Adrenal gland (tissue), 9 donors: ENCODE measurements at regions not wholly inside any gene's neighbourhood (a gene's known extent, or its start where the extent isn't known, plus 50 kb on each side); places are given as distances from the start of the nearest gene placed in this dataset.

Experiments used
- DNase-seq, 7 donors: peaks; one replicate each; pipeline ENCODE4 v3.0.0-alpha.2; 2019 to 2020
- H3K27ac ChIP-seq, 5 donors: fragments of 200-600 bp; sonication (generic) in 4 of 5; 1 replicate in 3 of 5; 2 replicates in 2 of 5; pipeline versions ENCODE4 v1.5.1 to v1.8.0; 2016 to 2020; ENCODE audit warnings: mild to moderate bottlenecking in 1 of 5
- H3K27me3 ChIP-seq: fragments of 200-600 bp; 2 replicates; pipeline ENCODE4 v1.8.0; 2021
- H3K36me3 ChIP-seq, 2 donors: fragments of 200-600 bp; replicated peaks in 1 of 2; 1 replicate in 1 of 2; 2 replicates in 1 of 2; pipeline versions ENCODE4 v1.5.1 to v1.8.0; 2018 to 2022
- H3K4me1 ChIP-seq, 2 donors: fragments of 200-600 bp; replicated peaks in 1 of 2; 1 replicate in 1 of 2; 2 replicates in 1 of 2; pipeline versions ENCODE4 v1.5.1 to v1.8.0; 2018 to 2021
- H3K4me3 ChIP-seq, 4 donors: fragments of 200-600 bp; sonication (generic) in 3 of 4; one replicate each; pipeline ENCODE4 v1.5.1; 2016 to 2018
- H3K9me3 ChIP-seq, 3 donors: fragments of 200-600 bp; sonication (generic) in 1 of 3; replicated peaks in 1 of 3; 1 replicate in 2 of 3; 2 replicates in 1 of 3; pipeline versions ENCODE4 v1.5.1 to v1.8.0; 2016 to 2021
- POLR2A ChIP-seq, 2 donors: fragments of 450-650 bp; IDR thresholded peaks; one replicate each; pipeline ENCODE4 v1.6.1; 2017; ENCODE audit warnings: antibody characterized with exemption in 2 of 2, mild to moderate bottlenecking in 2 of 2, moderate library complexity in 1 of 2
- WGBS, 4 donors: extraction: QIAGEN DNeasy Blood & Tissue Kit in 2 of 4; methylation state at CpG; one replicate each; pipeline versions ENCODE4 v1.1.5 to v1.1.7; 2013 to 2017; 5-methylcytosine and 5-hydroxymethylcytosine counted together
- intact Hi-C, 2 donors: fragments of 100-400 bp; cut with DNase I; formaldehyde crosslinking; loops; one replicate each; pipeline versions ENCODE4 v1.14.1 to v1.15.0; 2022 to 2023
- TF ChIP-seq, protein P1 (sequence below), 6 experiments: fragments of 450-650 bp in 4 of 6; fragments of 200-600 bp in 2 of 6; sonication (generic) in 1 of 6; IDR thresholded peaks; 1 replicate in 5 of 6; 2 replicates in 1 of 6; pipeline versions ENCODE4 v1.5.1 to v1.8.0; 2016 to 2021; ENCODE audit warnings: antibody characterized with exemption in 6 of 6, mild to moderate bottlenecking in 2 of 6, moderate library complexity in 1 of 6
- donor health status: healthy with polysubstance abuse.
- donor health status: Bipolar disorder and iron deficiency.
- donor health status: DM: yes; HTN: yes; CAD: no.
- donor health status: DM: no; HTN: no; CAD: no.
- donor health status: DM: no; HTN: no; CAD: no.

DNA sequence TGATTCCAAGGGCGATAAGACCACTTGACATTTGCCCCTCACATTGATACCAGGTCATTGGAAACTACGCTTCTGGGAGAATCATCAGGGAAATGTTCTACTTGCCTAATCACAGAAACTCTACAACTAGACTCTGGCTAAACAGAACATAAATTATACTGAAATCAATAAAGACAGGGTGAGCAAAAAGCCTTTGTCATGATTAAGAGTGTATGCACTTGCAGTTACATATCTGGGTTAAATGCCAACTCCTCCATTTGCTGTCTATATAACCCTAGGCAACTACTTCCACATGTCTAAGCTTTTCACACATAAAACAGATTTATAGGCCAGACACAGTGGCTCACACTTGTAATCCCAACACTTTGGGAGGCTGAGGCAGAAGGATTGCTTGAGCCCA is 125.7 kb downstream of the PHLDA1 start:
- no peak for TF ChIP-seq POLR2A (IDR thresholded peaks at IDR 0.05)
- TF ChIP-seq, protein P1, sequence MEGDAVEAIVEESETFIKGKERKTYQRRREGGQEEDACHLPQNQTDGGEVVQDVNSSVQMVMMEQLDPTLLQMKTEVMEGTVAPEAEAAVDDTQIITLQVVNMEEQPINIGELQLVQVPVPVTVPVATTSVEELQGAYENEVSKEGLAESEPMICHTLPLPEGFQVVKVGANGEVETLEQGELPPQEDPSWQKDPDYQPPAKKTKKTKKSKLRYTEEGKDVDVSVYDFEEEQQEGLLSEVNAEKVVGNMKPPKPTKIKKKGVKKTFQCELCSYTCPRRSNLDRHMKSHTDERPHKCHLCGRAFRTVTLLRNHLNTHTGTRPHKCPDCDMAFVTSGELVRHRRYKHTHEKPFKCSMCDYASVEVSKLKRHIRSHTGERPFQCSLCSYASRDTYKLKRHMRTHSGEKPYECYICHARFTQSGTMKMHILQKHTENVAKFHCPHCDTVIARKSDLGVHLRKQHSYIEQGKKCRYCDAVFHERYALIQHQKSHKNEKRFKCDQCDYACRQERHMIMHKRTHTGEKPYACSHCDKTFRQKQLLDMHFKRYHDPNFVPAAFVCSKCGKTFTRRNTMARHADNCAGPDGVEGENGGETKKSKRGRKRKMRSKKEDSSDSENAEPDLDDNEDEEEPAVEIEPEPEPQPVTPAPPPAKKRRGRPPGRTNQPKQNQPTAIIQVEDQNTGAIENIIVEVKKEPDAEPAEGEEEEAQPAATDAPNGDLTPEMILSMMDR (IDR thresholded peaks at IDR 0.05) = no peak
- Histone ChIP-seq H3K9me3 (no peaks in the 10 kb centered on the region), H3K4me3 (no peak overlapping the region), H3K27ac (no peak overlapping the region), H3K4me1 (peaks cover 17 to 23% of the 10 kb centered on the region in 2 donors), H3K27me3 (no peaks in the 10 kb centered on the region), H3K36me3 (no peaks in the 10 kb centered on the region)
- 92 to 96% (median 95%) methylated on average over 2 of the region's 2 CpGs for WGBS, 4 donors
- DNase-seq = no peak
- intact Hi-C loops = no loop called here

DNA sequence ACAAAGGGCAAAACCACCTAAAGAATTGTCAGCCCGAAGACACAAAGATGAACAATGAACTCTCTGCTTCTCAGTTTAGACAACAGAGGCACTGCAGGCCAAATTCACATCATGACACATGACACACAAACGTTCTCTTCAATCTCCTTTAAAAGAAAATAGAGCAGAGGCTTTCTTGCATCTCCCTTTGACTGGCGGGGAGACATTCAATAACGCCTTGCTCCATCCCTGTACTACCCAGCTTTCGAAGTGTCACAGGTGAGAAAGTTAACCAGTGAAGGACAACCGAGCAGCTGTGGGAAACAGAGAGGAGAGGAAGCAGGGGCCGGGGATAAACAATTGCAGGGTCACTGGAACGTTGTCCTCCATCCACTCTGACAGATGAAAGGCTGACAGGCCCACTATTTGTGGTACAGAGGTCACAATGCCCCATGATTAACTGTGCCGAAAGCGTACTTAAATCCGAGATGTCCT is 130.8 kb downstream of the PHLDA1 start:
- H3K9me3 ChIP-seq = no peaks in the 10 kb centered on the region
- no peaks in the 10 kb centered on the region for H3K36me3 ChIP-seq
- TF ChIP-seq, protein P1 (IDR thresholded peaks at IDR 0.05) = no peak
- TF ChIP-seq POLR2A (IDR thresholded peaks at IDR 0.05) = no peak
- no peak overlapping the region for H3K4me3 ChIP-seq
- H3K4me1 ChIP-seq = no peaks in the 10 kb centered on the region
- no peaks in the 10 kb centered on the region for H3K27me3 ChIP-seq
- DNase-seq = no peak
- H3K27ac ChIP-seq = no peak overlapping the region
- WGBS, 4 donors = 73 to 79% (median 75%) methylated on average over 11 of the region's 11 CpGs
- intact Hi-C loops = no loop called here

DNA sequence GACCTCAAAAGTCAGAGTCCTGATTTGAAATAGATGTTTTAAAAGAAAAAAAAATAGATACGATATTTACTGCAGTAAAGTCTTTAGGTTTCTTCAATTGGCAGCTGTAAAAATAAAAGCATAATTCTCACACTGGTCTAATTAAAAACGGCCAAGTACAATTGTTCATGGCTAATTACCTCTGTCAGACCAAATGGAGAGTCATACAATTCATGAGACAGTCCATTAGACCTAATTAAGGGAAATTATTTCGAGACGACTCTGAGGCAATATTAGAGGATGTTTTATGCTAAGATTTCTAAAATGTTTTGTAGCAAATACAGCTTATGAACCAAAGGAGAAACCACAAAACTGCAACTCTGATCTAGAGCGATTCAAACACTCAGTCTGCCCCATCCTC is 131.3 kb downstream of the PHLDA1 start:
- Histone ChIP-seq H3K4me1 (no peaks in the 10 kb centered on the region), H3K9me3 (no peaks in the 10 kb centered on the region), H3K27me3 (no peaks in the 10 kb centered on the region), H3K36me3 (no peaks in the 10 kb centered on the region), H3K27ac (no peak overlapping the region), H3K4me3 (no peak overlapping the region)
- TF ChIP-seq POLR2A (IDR thresholded peaks at IDR 0.05) = no peak
- TF ChIP-seq, protein P1 (IDR thresholded peaks at IDR 0.05) = no peak
- intact Hi-C loops = no loop called here
- DNase-seq = no peak
- 79% methylated on average over 5 of the region's 5 CpGs for WGBS, 4 donors

DNA sequence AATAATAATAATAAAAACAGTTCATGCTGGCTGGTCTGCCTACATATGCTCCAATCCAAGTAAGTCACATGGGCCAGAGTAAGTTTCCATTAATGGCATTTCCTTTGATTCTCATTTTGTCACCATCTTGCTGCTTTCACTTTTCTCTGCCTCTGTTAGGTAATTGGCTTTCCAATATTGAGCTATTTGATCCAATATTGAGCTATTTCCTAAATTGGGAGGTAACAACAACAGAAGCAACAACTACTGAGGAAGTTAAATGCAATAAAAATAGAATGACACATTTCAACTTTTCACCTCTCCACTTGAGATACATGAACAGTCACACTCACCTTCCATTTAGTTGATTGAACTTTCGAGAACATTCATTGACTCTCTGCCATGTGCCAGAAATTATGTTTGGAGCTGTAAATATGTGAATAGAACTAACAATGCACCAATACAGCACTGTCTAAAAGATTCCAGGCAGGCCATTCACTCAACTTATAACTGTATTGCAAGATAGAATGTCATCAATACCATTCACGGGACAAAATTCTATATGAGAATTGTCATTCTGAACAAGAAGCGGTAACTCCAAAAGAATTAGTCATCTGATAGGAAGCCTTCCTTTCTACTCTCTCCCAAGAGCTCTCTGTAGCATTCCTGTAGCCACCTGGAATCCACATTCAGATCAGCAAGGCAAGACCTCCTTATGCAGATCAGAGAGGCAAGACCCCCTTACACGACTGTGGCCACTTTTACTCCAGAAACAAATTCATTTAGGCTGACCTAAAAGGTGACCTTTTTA is 136.4 kb downstream of the PHLDA1 start:
- H3K36me3 ChIP-seq = no peaks in the 10 kb centered on the region
- H3K4me3 ChIP-seq = no peak overlapping the region
- no peaks in the 10 kb centered on the region for H3K9me3 ChIP-seq
- no peak overlapping the region for H3K27ac ChIP-seq
- no peaks in the 10 kb centered on the region for H3K4me1 ChIP-seq
- intact Hi-C loops = no loop called here
- no peak for TF ChIP-seq POLR2A (IDR thresholded peaks at IDR 0.05)
- TF ChIP-seq, protein P1 (IDR thresholded peaks at IDR 0.05) = no peak
- H3K27me3 ChIP-seq = no peaks in the 10 kb centered on the region
- WGBS, 4 donors = 92 to 96% (median 94%) methylated on average over 4 of the region's 4 CpGs
- DNase-seq = no peak
